ENCODE measurements at regions not wholly inside any gene's neighbourhood (a gene's known extent, or its start where the extent isn't known, plus 50 kb on each side); places are given as distances from the start of the nearest gene placed in this dataset.
A peak's percentile ranks its signal among the peaks of the same experiment; 100 is the strongest.

- intact Hi-C loops (cut with micrococcal nuclease) (no loop called here), dilution Hi-C loops (cut with MboI; ENCODE audit: extremely low pct_ligation_motif_present, low sequenced_read_pairs) (no loop called here)
- Histone ChIP-seq H3K36me3 (ENCODE audit: control insufficient read depth in 2 of 2, extremely low read depth in 1 of 2, insufficient read depth in 2 of 2, low read length in 2 of 2) (no peaks in the 10 kb centered on the region), H3K4me2 (ENCODE audit: insufficient read depth, low read length) (no peak overlapping the region), H3K9me1 (replicated peaks; ENCODE audit: control insufficient read depth, extremely low read depth, insufficient read depth, low read length) (no peaks in the 10 kb centered on the region), H3K4me1 (ENCODE audit: control insufficient read depth, extremely low read depth, insufficient read depth, low read length) (peaks cover 6% of the 10 kb centered on the region), H3K79me2 (ENCODE audit: control insufficient read depth, insufficient read depth, low read length) (peaks cover 57% of the 10 kb centered on the region), H3K4me3 (replicated peaks in 1 of 3; ENCODE audit: insufficient read depth in 1 of 3, low read depth in 1 of 3, low read length in 3 of 3) (no peak overlapping the region), H3K9me3 (replicated peaks; ENCODE audit: control insufficient read depth, insufficient read depth, low read length) (no peaks in the 10 kb centered on the region), H3K27ac (ENCODE audit: insufficient read depth, low read depth, low read length) (no peak overlapping the region), H2AFZ (ENCODE audit: low read depth, low read length) (no peak overlapping the region), H3K27me3 (ENCODE audit: control insufficient read depth in 2 of 2, insufficient read depth in 2 of 2, low read length in 2 of 2) (no peaks in the 10 kb centered on the region), H4K20me1 (replicated peaks; ENCODE audit: control insufficient read depth, extremely low read depth, insufficient read depth, low read length) (no peaks in the 10 kb centered on the region), H3K9ac (replicated peaks; ENCODE audit: extremely low read depth, insufficient read depth, low read length) (no peak overlapping the region)
- ChIA-PET POLR2A (no interaction called here), CTCF (interaction anchor here (1.2 kb wide), 1 partner anchor 47 kb away, joined by 3 read pairs; no protein-coding TSS in a partner anchor)
- DNase-seq (ENCODE audit: low read depth, low spot score) (peak; percentile 54), FAIRE-seq (peak; percentile 88)
- no TSS peak for BruUV-seq (replicated peaks)
- no peak for TF ChIP-seq POLR2AphosphoS5 (IDR thresholded peaks at IDR 0.05; ENCODE audit: insufficient read depth, low read depth, low read length)
- TF ChIP-seq POLR2A (IDR thresholded peaks at IDR 0.05; ENCODE audit: low read depth, low read length), result no peak
- no peak for TF ChIP-seq EZH2 (IDR thresholded peaks at IDR 0.05; ENCODE audit: borderline replicate concordance, low read depth, low read length, severe bottlenecking)
- TF ChIP-seq FOS (IDR thresholded peaks at IDR 0.05; ENCODE audit: borderline replicate concordance, insufficient read depth, low read length), result no peak
- no peak for TF ChIP-seq MYC (IDR thresholded peaks at IDR 0.05; ENCODE audit: low read depth, low read length)
- TF ChIP-seq JUN (IDR thresholded peaks at IDR 0.05; ENCODE audit: borderline replicate concordance, insufficient read depth, insufficient read length, low read depth), result no peak
- TF ChIP-seq GATA2 (IDR thresholded peaks at IDR 0.05; ENCODE audit: insufficient read depth, insufficient read length, low read depth, low read length), result no peak
- TF ChIP-seq MAX (IDR thresholded peaks at IDR 0.05; ENCODE audit: insufficient read depth, insufficient read length), result no peak
- no peak for TF ChIP-seq CTCF (IDR thresholded peaks at IDR 0.05; ENCODE audit: extremely low read depth in 1 of 2, insufficient read depth in 1 of 2, low read depth in 1 of 2, low read length in 2 of 2)
Observed at GRCh38 chr6:138607478-138608433, 108.5 kb upstream of the NHSL1 start.

Measured in endothelial cell of umbilical vein (primary cell).